ENCODE measurements at regions not wholly inside any gene's neighbourhood (a gene's known extent, or its start where the extent isn't known, plus 50 kb on each side); places are given as distances from the start of the nearest gene placed in this dataset.

DNA sequence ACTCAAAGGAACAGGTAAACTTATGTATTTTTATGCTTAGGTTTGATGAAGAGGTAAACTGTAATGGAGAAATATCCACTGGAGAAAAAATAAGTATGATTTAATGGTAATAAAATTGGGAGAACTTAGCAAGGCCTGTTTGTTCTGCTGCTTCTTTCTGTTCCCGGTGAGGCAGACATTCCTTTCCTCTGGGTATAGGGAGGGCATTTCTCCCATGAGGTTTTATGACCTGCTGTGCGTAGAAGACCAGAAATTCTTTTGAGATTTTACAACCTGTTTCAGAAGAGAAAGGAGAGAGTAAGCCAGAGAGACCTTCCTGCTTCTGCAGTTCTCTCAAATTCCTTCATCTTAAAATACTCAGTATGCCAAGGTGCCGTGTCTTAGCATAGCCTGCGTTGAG lies 139.4 kb upstream of the RMST start:
- TF ChIP-seq, protein P1, sequence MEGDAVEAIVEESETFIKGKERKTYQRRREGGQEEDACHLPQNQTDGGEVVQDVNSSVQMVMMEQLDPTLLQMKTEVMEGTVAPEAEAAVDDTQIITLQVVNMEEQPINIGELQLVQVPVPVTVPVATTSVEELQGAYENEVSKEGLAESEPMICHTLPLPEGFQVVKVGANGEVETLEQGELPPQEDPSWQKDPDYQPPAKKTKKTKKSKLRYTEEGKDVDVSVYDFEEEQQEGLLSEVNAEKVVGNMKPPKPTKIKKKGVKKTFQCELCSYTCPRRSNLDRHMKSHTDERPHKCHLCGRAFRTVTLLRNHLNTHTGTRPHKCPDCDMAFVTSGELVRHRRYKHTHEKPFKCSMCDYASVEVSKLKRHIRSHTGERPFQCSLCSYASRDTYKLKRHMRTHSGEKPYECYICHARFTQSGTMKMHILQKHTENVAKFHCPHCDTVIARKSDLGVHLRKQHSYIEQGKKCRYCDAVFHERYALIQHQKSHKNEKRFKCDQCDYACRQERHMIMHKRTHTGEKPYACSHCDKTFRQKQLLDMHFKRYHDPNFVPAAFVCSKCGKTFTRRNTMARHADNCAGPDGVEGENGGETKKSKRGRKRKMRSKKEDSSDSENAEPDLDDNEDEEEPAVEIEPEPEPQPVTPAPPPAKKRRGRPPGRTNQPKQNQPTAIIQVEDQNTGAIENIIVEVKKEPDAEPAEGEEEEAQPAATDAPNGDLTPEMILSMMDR (IDR thresholded peaks at IDR 0.05), result no peak
- TF ChIP-seq POLR2A (IDR thresholded peaks at IDR 0.05), result no peak
